Skin of body (tissue), 1 donor: ENCODE measurements at regions not wholly inside any gene's neighbourhood (a gene's known extent, or its start where the extent isn't known, plus 50 kb on each side); places are given as distances from the start of the nearest gene placed in this dataset.
"Not testable (repeated sequence)": the region's sequence is repeated elsewhere in the genome, so short reads cannot be mapped to it uniquely, and the experiment has no call there.

Experiments used
- DNase-seq: peaks from one replicate; lab custom pipeline; 2025; lab: John Stamatoyannopoulos, UW

- no peak for DNase-seq
Observed at GRCh38 chr12:105641749-105642148, 311.3 kb downstream of the C12orf75 start.

- no peak for DNase-seq
Observed at GRCh38 chr12:105644770-105645169, 314.3 kb downstream of the C12orf75 start.

- no peak for DNase-seq
Observed at GRCh38 chr12:105654606-105655005, 324.1 kb downstream of the C12orf75 start.

- no peak for DNase-seq
Observed at GRCh38 chr12:105658389-105658788, 327.9 kb downstream of the C12orf75 start.

GRCh38 chr12:105659355-105660075 lies 329.0 kb downstream of the C12orf75 start:
- peak; percentile 7 for DNase-seq

GRCh38 chr12:105664765-105665164 lies 334.3 kb downstream of the C12orf75 start:
- not testable (repeated sequence) for DNase-seq

- DNase-seq, result no peak
Observed at GRCh38 chr12:105665366-105665765, 334.9 kb downstream of the C12orf75 start.

GRCh38 chr12:105667973-105668743 lies 337.7 kb downstream of the C12orf75 start:
- peak; percentile 61 for DNase-seq

GRCh38 chr12:105670672-105671071 lies 340.2 kb downstream of the C12orf75 start:
- DNase-seq, result no peak

GRCh38 chr12:105671720-105672119 lies 341.2 kb downstream of the C12orf75 start:
- no peak for DNase-seq

GRCh38 chr12:105672121-105672975 lies 341.9 kb downstream of the C12orf75 start:
- DNase-seq, result peak; percentile 95

- DNase-seq, result no peak
Observed at GRCh38 chr12:105674871-105675699, 344.6 kb downstream of the C12orf75 start.

GRCh38 chr12:105676694-105677093 lies 346.2 kb downstream of the C12orf75 start:
- no peak for DNase-seq

GRCh38 chr12:105677672-105678071 lies 347.2 kb downstream of the C12orf75 start:
- no peak for DNase-seq

GRCh38 chr12:105679982-105680381 lies 349.5 kb downstream of the C12orf75 start:
- no peak for DNase-seq

- no peak for DNase-seq
Observed at GRCh38 chr12:105681341-105681740, 350.9 kb downstream of the C12orf75 start.

- not testable (repeated sequence) for DNase-seq
Observed at GRCh38 chr12:105682821-105683220, 352.3 kb downstream of the C12orf75 start.

GRCh38 chr12:105683836-105684235 lies 353.3 kb downstream of the C12orf75 start:
- DNase-seq, result not testable (repeated sequence)

GRCh38 chr12:105698075-105698474 lies 367.6 kb downstream of the C12orf75 start:
- DNase-seq, result no peak

- DNase-seq, result no peak
Observed at GRCh38 chr12:105699209-105699608, 368.7 kb downstream of the C12orf75 start.

- DNase-seq, result no peak
Observed at GRCh38 chr12:105704787-105705186, 374.3 kb downstream of the C12orf75 start.
